GM06990 (cell line): ENCODE measurements at regions not wholly inside any gene's neighbourhood (a gene's known extent, or its start where the extent isn't known, plus 50 kb on each side); places are given as distances from the start of the nearest gene placed in this dataset.
"Not testable (repeated sequence)": the region's sequence is repeated elsewhere in the genome, so short reads cannot be mapped to it uniquely, and the experiment has no call there.

Experiments
- DNase-seq: peaks from one replicate; pipeline ENCODE4 v3.0.0-alpha.2; 2011; ENCODE audit not compliant: insufficient read length; ENCODE audit errors: extremely low read depth
- H3K27me3 ChIP-seq: replicated peaks from 2 replicates; pipeline ENCODE4 v1.6.0; 2011; ENCODE audit warnings: low read length; ENCODE audit not compliant: control insufficient read depth, insufficient read depth
- H3K36me3 ChIP-seq: 2 replicates; pipeline ENCODE4 v1.5.1; 2011; ENCODE audit warnings: low read length; ENCODE audit not compliant: control insufficient read depth, insufficient read depth
- H3K4me3 ChIP-seq: replicated peaks from 2 replicates; pipeline ENCODE4 v1.5.1; 2011; ENCODE audit warnings: low read depth, mild to moderate bottlenecking, control low read depth, low read length
- TF ChIP-seq, protein P1 (sequence below): IDR thresholded peaks from 2 replicates; pipeline ENCODE4 v1.5.1; 2011; ENCODE audit warnings: low read length, control low read depth, mild to moderate bottlenecking, inconsistent platforms; ENCODE audit not compliant: insufficient read depth, poor library complexity, severe bottlenecking

DNA sequence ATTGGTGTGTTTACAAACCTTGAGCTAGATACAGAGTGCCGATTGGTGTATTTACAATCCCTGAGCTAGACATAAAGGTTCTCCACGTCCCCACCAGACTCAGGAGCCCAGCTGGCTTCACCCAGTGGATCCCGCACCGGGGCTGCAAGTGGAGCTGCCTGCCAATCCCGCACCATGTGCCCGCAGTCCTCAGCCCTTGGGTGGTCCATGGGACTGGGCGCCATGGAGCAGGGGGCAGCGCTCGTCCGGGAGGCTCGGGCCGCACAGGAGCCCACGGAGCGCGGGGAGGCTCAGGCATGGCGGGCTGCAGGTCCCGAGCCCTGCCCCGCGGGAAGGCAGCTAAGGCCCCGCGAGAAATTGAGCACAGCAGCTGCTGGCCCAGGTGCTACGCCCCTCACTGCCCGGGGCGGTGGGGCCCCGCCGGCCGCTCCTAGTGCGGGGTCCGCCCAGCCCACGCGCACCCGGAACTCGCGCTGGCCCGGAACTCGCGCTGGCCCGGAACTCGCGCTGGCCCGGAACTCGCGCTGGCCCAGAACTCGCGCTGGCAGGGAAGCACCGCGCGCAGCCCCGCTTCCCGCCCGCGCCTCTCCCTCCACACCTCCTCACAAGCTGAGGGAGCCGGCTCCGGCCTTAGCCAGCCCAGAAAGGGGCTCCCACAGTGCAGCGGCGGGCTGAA lies 342.2 kb downstream of the RFPL4B start:
- H3K36me3 ChIP-seq, DNase-seq, H3K27me3 ChIP-seq, H3K4me3 ChIP-seq: not testable (repeated sequence)

DNA sequence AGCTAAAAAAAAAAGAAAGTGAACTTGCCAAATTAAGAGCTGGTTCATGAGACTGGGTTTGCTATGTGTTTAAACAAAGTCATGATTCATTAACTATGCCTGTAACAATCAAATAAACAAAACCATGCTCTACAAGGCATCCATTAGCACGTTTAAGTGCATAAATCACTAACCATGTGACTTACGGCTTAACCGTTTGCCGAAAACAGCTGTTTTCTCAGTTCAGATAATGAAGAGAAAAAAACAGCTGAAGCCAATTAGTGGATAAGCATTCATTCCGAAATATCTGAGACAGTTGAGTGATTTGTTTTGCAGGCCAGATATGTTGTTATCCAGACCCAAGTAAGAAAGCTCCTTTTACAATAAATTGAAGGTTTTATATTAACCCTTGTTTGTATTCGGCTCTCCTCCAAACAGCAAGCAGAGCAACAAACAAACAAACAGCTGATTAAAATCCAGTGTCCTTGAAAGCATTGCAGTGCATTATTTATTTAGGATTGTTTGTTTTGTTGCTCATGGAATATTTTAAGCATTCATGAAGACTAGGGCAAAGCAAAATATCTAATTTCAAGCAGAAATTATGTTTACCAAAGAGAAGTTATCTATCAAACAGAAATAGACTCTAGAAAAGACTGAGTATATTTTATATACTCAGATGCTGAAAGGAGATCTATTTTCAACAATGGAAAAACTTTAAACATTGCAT lies 343.5 kb downstream of the RFPL4B start:
- TF ChIP-seq, protein P1, sequence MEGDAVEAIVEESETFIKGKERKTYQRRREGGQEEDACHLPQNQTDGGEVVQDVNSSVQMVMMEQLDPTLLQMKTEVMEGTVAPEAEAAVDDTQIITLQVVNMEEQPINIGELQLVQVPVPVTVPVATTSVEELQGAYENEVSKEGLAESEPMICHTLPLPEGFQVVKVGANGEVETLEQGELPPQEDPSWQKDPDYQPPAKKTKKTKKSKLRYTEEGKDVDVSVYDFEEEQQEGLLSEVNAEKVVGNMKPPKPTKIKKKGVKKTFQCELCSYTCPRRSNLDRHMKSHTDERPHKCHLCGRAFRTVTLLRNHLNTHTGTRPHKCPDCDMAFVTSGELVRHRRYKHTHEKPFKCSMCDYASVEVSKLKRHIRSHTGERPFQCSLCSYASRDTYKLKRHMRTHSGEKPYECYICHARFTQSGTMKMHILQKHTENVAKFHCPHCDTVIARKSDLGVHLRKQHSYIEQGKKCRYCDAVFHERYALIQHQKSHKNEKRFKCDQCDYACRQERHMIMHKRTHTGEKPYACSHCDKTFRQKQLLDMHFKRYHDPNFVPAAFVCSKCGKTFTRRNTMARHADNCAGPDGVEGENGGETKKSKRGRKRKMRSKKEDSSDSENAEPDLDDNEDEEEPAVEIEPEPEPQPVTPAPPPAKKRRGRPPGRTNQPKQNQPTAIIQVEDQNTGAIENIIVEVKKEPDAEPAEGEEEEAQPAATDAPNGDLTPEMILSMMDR: no peak
- no peaks in the 10 kb centered on the region for H3K27me3 ChIP-seq
- DNase-seq: no peak

DNA sequence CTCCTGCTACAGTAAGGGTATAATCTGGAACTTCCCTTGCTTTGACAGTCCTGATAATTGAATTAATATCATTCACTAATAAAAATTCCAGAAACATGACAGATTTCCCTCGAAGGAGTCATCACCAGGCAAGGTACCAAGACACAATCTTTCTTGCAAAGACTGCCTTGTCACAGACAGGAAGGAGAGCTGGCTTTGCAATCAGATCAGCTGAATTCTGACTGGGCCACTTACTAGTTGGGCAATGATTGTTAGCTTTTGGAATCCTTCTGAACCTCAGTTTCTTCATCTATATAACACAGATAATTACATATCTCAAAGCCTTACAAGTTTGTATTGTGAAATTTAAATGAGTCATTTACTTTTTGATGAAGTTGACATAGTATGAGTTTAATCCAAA lies 344.2 kb downstream of the RFPL4B start:
- TF ChIP-seq, protein P1: no peak

More for the DNA sequence above, 343.5 kb downstream of the RFPL4B start:
- no peaks in the 10 kb centered on the region for H3K36me3 ChIP-seq
- no peak overlapping the region for H3K4me3 ChIP-seq

DNA sequence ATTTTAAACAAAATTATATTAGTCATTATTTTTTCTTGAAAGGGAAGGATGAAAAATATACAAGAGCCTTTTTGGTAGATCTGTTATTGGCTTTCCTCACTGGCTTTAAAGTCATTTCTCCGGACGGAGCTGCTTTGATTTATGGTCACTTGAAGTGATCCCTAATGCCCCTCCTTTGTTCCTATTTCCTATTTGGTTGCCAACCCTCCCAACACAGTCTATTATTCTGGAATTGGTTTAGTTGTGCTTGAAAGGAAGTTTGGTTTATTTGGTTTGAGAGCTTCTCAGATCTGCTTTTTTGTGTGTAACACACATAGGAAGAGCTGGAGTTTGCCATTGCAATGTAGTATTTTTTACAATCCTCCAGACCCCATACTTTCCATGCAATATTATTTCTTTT lies 347.9 kb downstream of the RFPL4B start:
- no peak for DNase-seq

More for the DNA sequence above, 344.2 kb downstream of the RFPL4B start:
- no peak for DNase-seq
- Histone ChIP-seq H3K27me3 (no peaks in the 10 kb centered on the region), H3K4me3 (no peak overlapping the region), H3K36me3 (no peaks in the 10 kb centered on the region)

DNA sequence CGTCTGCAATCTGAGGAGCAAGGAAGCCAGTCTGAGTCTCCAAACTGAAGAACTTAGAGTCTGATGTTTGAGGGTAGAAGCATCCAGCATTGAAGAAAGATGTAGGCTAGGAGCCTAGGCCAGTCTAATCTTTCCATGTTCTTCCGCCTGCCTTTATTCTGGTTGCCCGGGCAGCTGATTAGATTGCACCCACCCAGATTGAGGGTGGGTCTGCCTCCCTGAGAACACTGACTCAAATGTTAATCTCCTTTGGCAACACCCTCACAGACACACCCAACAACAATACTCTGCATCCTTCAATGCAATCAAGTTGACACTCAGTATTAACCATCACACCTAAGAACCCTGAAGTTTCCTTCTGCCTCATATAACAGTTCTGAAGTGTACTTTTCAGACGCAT lies 350.1 kb downstream of the RFPL4B start:
- no peak overlapping the region for H3K4me3 ChIP-seq
- H3K36me3 ChIP-seq: no peaks in the 10 kb centered on the region
- no peak for DNase-seq
- H3K27me3 ChIP-seq: no peaks in the 10 kb centered on the region
- TF ChIP-seq, protein P1: no peak

More for the DNA sequence above, 347.9 kb downstream of the RFPL4B start:
- H3K36me3 ChIP-seq: no peaks in the 10 kb centered on the region
- TF ChIP-seq, protein P1: no peak
- H3K27me3 ChIP-seq: no peaks in the 10 kb centered on the region
- no peak overlapping the region for H3K4me3 ChIP-seq

DNA sequence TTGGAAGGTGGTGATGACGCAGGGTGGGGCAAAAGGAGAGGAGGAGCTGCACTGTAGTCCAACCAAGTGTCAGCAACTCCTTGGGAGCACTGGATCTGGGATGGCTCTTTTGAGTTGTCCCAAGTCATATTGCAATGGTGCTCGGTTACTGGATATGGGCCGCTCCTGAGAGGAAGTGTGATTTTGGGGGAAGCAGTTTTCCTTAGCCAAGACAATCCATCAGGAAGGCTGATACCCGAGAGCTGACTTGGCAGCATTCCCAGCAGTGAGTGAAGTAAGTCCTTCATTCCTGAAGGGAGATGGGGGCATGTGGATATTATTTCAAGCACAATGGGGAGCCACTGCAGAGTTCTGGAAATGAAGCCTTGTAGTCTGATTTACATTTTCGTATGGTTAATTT lies 354.1 kb downstream of the RFPL4B start:
- H3K4me3 ChIP-seq: no peak overlapping the region
- no peak for DNase-seq
- TF ChIP-seq, protein P1: no peak
- H3K27me3 ChIP-seq: no peaks in the 10 kb centered on the region
- H3K36me3 ChIP-seq: no peaks in the 10 kb centered on the region
